DND-41 (cell line): ENCODE measurements at regions not wholly inside any gene's neighbourhood (a gene's known extent, or its start where the extent isn't known, plus 50 kb on each side); places are given as distances from the start of the nearest gene placed in this dataset.

Source experiments
- ATAC-seq: fragments of 200-7000 bp; cut with Tn5 transposase; 3 replicates; pipeline ENCODE4 v1.9.1; 2021; ENCODE audit warnings: low read depth; ENCODE audit not compliant: insufficient read depth
- DNase-seq: peaks from one replicate; pipeline ENCODE4 v3.0.0-alpha.2; 2020
- H2AFZ ChIP-seq: 2 replicates; pipeline ENCODE4 v1.6.0; 2012; ENCODE audit warnings: low read depth, low read length
- H3K27ac ChIP-seq: 2 replicates; pipeline ENCODE4 v1.5.1; 2012; ENCODE audit warnings: low read length, inconsistent platforms
- H3K27me3 ChIP-seq: fragments of 200-600 bp; sonication (generic); 2 replicates; pipeline ENCODE4 v1.6.0; 2012; ENCODE audit warnings: low read length, mild to moderate bottlenecking, inconsistent platforms; ENCODE audit not compliant: insufficient read depth, poor library complexity
- H3K36me3 ChIP-seq: 2 replicates; pipeline ENCODE4 v1.5.1; 2012; ENCODE audit warnings: low read length, inconsistent platforms; ENCODE audit not compliant: insufficient read depth
- H3K4me1 ChIP-seq: 2 replicates; pipeline ENCODE4 v1.5.1; 2012; ENCODE audit warnings: mild to moderate bottlenecking, low read length; ENCODE audit not compliant: insufficient read depth
- H3K4me2 ChIP-seq: 2 replicates; pipeline ENCODE4 v1.6.0; 2012; ENCODE audit warnings: mild to moderate bottlenecking, moderate library complexity, low read length, inconsistent platforms; ENCODE audit not compliant: insufficient read depth
- H3K4me3 ChIP-seq, 2 experiments: fragments of 200-600 bp in 1 of 2; shearing (Covaris generic) in 1 of 2; 2 replicates each; pipeline ENCODE4 v1.5.1; 2012 to 2016; ENCODE audit warnings: inconsistent platforms in 2 of 2, low read length in 2 of 2, mild to moderate bottlenecking in 2 of 2, low read depth in 1 of 2, moderate library complexity in 1 of 2
- H3K79me2 ChIP-seq: 2 replicates; pipeline ENCODE4 v1.6.0; 2012; ENCODE audit warnings: low read length, inconsistent platforms; ENCODE audit not compliant: insufficient read depth
- H3K9ac ChIP-seq: 2 replicates; pipeline ENCODE4 v1.6.0; 2012; ENCODE audit warnings: low read depth, mild to moderate bottlenecking, inconsistent platforms, low read length, moderate library complexity
- H3K9me3 ChIP-seq: 2 replicates; pipeline ENCODE4 v1.5.1; 2012; ENCODE audit warnings: low read length, moderate library complexity, mild to moderate bottlenecking, inconsistent platforms; ENCODE audit not compliant: insufficient read depth, severe bottlenecking
- H4K20me1 ChIP-seq: 2 replicates; pipeline ENCODE4 v1.6.0; 2012; ENCODE audit warnings: low read length; ENCODE audit not compliant: insufficient read depth
- CTCF ChIP-seq: IDR thresholded peaks from 2 replicates; pipeline ENCODE4 v1.5.1; 2012; ENCODE audit warnings: borderline replicate concordance, low read length, moderate library complexity, mild to moderate bottlenecking; ENCODE audit not compliant: poor library complexity, severe bottlenecking; ENCODE audit errors: extremely low read depth
- EZH2 ChIP-seq: IDR thresholded peaks from 3 replicates; pipeline ENCODE4 v1.6.1; 2012; ENCODE audit warnings: borderline replicate concordance, low read depth, mild to moderate bottlenecking, moderate library complexity, low read length, inconsistent platforms; ENCODE audit not compliant: severe bottlenecking

GRCh38 chr12:85642808-85643207 lies 193.4 kb downstream of the RASSF9 start:
- Histone ChIP-seq H3K9ac (no peak overlapping the region), H3K4me3 (no peak overlapping the region), H3K4me2 (no peak overlapping the region), H3K27me3 (no peaks in the 10 kb centered on the region), H3K4me1 (no peaks in the 10 kb centered on the region), H2AFZ (no peak overlapping the region), H3K79me2 (no peaks in the 10 kb centered on the region), H3K36me3 (no peaks in the 10 kb centered on the region), H3K9me3 (no peaks in the 10 kb centered on the region), H4K20me1 (no peaks in the 10 kb centered on the region), H3K27ac (no peak overlapping the region)
- no peak for TF ChIP-seq EZH2
- no peak for TF ChIP-seq CTCF
- DNase-seq (no peak), ATAC-seq (no peak)

- DNase-seq (no peak), ATAC-seq (no peak)
- Histone ChIP-seq H3K9ac (no peak overlapping the region), H3K9me3 (no peaks in the 10 kb centered on the region), H3K36me3 (no peaks in the 10 kb centered on the region), H3K27me3 (no peaks in the 10 kb centered on the region), H3K4me2 (no peak overlapping the region), H2AFZ (no peak overlapping the region), H3K79me2 (no peaks in the 10 kb centered on the region), H4K20me1 (no peaks in the 10 kb centered on the region), H3K4me3 (no peak overlapping the region), H3K4me1 (no peaks in the 10 kb centered on the region), H3K27ac (no peak overlapping the region)
- TF ChIP-seq CTCF (no peak), EZH2 (no peak)
Observed at GRCh38 chr12:85644508-85644907, 191.7 kb downstream of the RASSF9 start.

- H3K4me1 ChIP-seq: no peaks in the 10 kb centered on the region
- H3K9me3 ChIP-seq: no peaks in the 10 kb centered on the region
- H3K4me3 ChIP-seq: no peak overlapping the region
- H2AFZ ChIP-seq: no peak overlapping the region
- no peaks in the 10 kb centered on the region for H3K36me3 ChIP-seq
- H3K27me3 ChIP-seq: no peaks in the 10 kb centered on the region
- DNase-seq (no peak), ATAC-seq (no peak)
- H3K27ac ChIP-seq: no peak overlapping the region
- no peak overlapping the region for H3K4me2 ChIP-seq
- no peak overlapping the region for H3K9ac ChIP-seq
- no peaks in the 10 kb centered on the region for H3K79me2 ChIP-seq
- TF ChIP-seq CTCF: no peak
- TF ChIP-seq EZH2: no peak
- no peaks in the 10 kb centered on the region for H4K20me1 ChIP-seq
Observed at GRCh38 chr12:85653731-85654455, 182.3 kb downstream of the RASSF9 start.

GRCh38 chr12:85654456-85654840 lies 181.8 kb downstream of the RASSF9 start:
- ATAC-seq: no peak
- Histone ChIP-seq H3K27ac (no peak overlapping the region), H2AFZ (no peak overlapping the region), H3K4me1 (no peaks in the 10 kb centered on the region), H4K20me1 (no peaks in the 10 kb centered on the region), H3K36me3 (no peaks in the 10 kb centered on the region), H3K9me3 (no peaks in the 10 kb centered on the region), H3K9ac (no peak overlapping the region), H3K4me2 (no peak overlapping the region), H3K27me3 (no peaks in the 10 kb centered on the region), H3K4me3 (no peak overlapping the region), H3K79me2 (no peaks in the 10 kb centered on the region)
- no peak for DNase-seq
- TF ChIP-seq CTCF: no peak
- TF ChIP-seq EZH2: no peak
